Esophagus squamous epithelium (tissue), 4 donors: ENCODE measurements at regions not wholly inside any gene's neighbourhood (a gene's known extent, or its start where the extent isn't known, plus 50 kb on each side); places are given as distances from the start of the nearest gene placed in this dataset.

Experiments used
- POLR2A ChIP-seq, 4 donors: fragments of 450-650 bp; IDR thresholded peaks; one replicate each; pipeline ENCODE4 v1.6.1; 2017; ENCODE audit warnings: antibody characterized with exemption in 4 of 4, mild to moderate bottlenecking in 4 of 4, moderate library complexity in 3 of 4
- TF ChIP-seq, protein P1 (sequence below), 6 experiments: fragments of 450-650 bp in 4 of 6; fragments of 200-600 bp in 2 of 6; sonication (generic) in 2 of 6; IDR thresholded peaks; one replicate each; pipeline ENCODE4 v1.5.1; 2016 to 2019; ENCODE audit warnings: antibody characterized with exemption in 6 of 6, mild to moderate bottlenecking in 4 of 6, moderate library complexity in 4 of 6

DNA sequence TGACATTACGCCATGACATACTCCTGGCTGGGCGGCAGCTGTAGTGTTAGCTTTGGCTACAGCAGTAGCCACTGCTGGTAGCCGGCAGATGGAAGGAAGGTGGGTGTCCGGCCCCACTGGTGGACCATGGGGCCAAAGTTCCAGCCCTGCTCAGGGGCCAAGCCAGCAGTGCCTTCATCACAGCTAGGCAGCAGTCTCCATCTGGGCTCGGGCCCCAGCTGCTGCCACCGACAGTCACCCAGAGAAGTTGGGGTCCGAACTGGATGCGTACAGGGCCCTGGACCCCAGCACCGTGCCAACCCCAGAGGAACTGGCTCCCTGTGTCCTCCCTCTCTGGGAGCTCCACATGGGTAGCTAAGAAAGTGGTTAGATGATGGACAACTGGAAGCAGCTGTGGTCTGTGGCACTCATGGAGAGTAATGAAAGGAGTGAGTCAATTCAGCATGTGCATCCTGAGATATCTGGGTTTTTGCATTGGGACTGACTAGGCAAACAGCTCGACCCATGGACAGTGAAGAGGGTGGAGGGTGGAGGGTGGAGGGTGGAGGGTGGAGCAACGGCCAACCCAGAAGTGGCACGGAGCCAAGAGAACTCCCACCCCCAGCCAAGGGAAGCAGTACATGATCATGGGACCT is 366.6 kb upstream of the GRIA3 start:
- TF ChIP-seq, protein P1, sequence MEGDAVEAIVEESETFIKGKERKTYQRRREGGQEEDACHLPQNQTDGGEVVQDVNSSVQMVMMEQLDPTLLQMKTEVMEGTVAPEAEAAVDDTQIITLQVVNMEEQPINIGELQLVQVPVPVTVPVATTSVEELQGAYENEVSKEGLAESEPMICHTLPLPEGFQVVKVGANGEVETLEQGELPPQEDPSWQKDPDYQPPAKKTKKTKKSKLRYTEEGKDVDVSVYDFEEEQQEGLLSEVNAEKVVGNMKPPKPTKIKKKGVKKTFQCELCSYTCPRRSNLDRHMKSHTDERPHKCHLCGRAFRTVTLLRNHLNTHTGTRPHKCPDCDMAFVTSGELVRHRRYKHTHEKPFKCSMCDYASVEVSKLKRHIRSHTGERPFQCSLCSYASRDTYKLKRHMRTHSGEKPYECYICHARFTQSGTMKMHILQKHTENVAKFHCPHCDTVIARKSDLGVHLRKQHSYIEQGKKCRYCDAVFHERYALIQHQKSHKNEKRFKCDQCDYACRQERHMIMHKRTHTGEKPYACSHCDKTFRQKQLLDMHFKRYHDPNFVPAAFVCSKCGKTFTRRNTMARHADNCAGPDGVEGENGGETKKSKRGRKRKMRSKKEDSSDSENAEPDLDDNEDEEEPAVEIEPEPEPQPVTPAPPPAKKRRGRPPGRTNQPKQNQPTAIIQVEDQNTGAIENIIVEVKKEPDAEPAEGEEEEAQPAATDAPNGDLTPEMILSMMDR (IDR thresholded peaks at IDR 0.05) = no peak
- TF ChIP-seq POLR2A (IDR thresholded peaks at IDR 0.05) = no peak
